Suprapubic skin (tissue), 3 donors: ENCODE measurements at regions not wholly inside any gene's neighbourhood (a gene's known extent, or its start where the extent isn't known, plus 50 kb on each side); places are given as distances from the start of the nearest gene placed in this dataset.

Source experiments
- EP300 ChIP-seq: sonication (generic); formaldehyde crosslinking; IDR thresholded peaks from one replicate; pipeline ENCODE4 v1.6.1; 2017; ENCODE audit warnings: antibody characterized with exemption
- POLR2A ChIP-seq, 2 donors: fragments of 450-650 bp; IDR thresholded peaks; one replicate each; pipeline ENCODE4 v1.6.1; 2017; ENCODE audit warnings: antibody characterized with exemption in 2 of 2, mild to moderate bottlenecking in 2 of 2, moderate library complexity in 2 of 2
- TF ChIP-seq, protein P1 (sequence below), 2 donors: fragments of 200-600 bp in 1 of 2; fragments of 450-650 bp in 1 of 2; sonication (generic) in 1 of 2; IDR thresholded peaks; one replicate each; pipeline ENCODE4 v1.5.1; 2016 to 2019; ENCODE audit warnings: antibody characterized with exemption in 2 of 2, mild to moderate bottlenecking in 1 of 2, moderate library complexity in 1 of 2

DNA sequence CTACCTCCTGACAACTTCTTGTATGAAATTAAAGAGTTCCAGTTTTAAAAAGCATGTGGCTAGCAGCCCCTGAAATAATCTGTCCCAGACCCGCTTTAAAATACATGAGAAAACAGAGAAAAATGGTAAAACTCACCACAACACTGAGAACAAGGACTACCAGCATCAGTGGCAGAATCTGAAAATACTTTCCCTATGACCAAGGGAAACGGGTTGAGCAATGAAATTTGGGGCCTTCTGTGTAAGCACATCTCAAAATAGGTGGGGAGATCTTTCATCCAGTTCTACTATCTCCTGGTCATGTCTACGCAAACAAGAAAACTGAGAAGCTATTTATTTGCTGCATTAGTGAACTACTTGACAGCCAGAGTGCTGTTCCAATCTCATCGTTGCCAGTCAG is 172.3 kb downstream of the LNPK start:
- no peak for TF ChIP-seq POLR2A (IDR thresholded peaks at IDR 0.05)
- TF ChIP-seq, protein P1, sequence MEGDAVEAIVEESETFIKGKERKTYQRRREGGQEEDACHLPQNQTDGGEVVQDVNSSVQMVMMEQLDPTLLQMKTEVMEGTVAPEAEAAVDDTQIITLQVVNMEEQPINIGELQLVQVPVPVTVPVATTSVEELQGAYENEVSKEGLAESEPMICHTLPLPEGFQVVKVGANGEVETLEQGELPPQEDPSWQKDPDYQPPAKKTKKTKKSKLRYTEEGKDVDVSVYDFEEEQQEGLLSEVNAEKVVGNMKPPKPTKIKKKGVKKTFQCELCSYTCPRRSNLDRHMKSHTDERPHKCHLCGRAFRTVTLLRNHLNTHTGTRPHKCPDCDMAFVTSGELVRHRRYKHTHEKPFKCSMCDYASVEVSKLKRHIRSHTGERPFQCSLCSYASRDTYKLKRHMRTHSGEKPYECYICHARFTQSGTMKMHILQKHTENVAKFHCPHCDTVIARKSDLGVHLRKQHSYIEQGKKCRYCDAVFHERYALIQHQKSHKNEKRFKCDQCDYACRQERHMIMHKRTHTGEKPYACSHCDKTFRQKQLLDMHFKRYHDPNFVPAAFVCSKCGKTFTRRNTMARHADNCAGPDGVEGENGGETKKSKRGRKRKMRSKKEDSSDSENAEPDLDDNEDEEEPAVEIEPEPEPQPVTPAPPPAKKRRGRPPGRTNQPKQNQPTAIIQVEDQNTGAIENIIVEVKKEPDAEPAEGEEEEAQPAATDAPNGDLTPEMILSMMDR (IDR thresholded peaks at IDR 0.05), result no peak
- no peak for TF ChIP-seq EP300
